ENCODE measurements at regions not wholly inside any gene's neighbourhood (a gene's known extent, or its start where the extent isn't known, plus 50 kb on each side); places are given as distances from the start of the nearest gene placed in this dataset.
"Not testable (repeated sequence)": the region's sequence is repeated elsewhere in the genome, so short reads cannot be mapped to it uniquely, and the experiment has no call there.

GRCh38 chr7:32788174-32788573 lies 103.4 kb downstream of the KBTBD2 start:
- TF ChIP-seq POLR2A (IDR thresholded peaks at IDR 0.05; ENCODE audit: low read depth, low read length); PAX5 (IDR thresholded peaks at IDR 0.05; ENCODE audit: insufficient read depth, low read length, severe bottlenecking); POLR2AphosphoS5 (IDR thresholded peaks at IDR 0.05; ENCODE audit: low read depth, low read length); TAF1 (IDR thresholded peaks at IDR 0.05; ENCODE audit: low read depth, low read length): not testable (repeated sequence)
